MM.1S (cell line): ENCODE measurements at regions not wholly inside any gene's neighbourhood (a gene's known extent, or its start where the extent isn't known, plus 50 kb on each side); places are given as distances from the start of the nearest gene placed in this dataset.

Experiments used
- DNase-seq: peaks from one replicate; pipeline ENCODE4 v3.0.0-alpha.2; 2015
- H2AFZ ChIP-seq: fragments of 300-600 bp; sonication (generic); 2 replicates; pipeline ENCODE4 v1.6.0; 2016; ENCODE audit warnings: antibody characterized with exemption, low read length
- H3F3A ChIP-seq: fragments of 300-600 bp; sonication (generic); 2 replicates; pipeline ENCODE4 v1.6.1; 2016; ENCODE audit warnings: mild to moderate bottlenecking, antibody characterized with exemption, low read length, moderate library complexity, mixed read lengths; ENCODE audit not compliant: insufficient read depth
- H3K27ac ChIP-seq: fragments of 300-600 bp; sonication (generic); 2 replicates; pipeline ENCODE4 v1.5.1; 2016; ENCODE audit warnings: mild to moderate bottlenecking, low read length
- H3K27me3 ChIP-seq: fragments of 300-600 bp; sonication (generic); replicated peaks from 2 replicates; pipeline ENCODE4 v1.6.0; 2016; ENCODE audit warnings: low read length; ENCODE audit not compliant: insufficient read depth
- H3K36me3 ChIP-seq: fragments of 300-600 bp; sonication (generic); replicated peaks from 2 replicates; pipeline ENCODE4 v1.6.1; 2016; ENCODE audit warnings: mild to moderate bottlenecking, low read length, mixed read lengths; ENCODE audit not compliant: insufficient read depth
- H3K4me1 ChIP-seq: fragments of 300-600 bp; sonication (generic); 2 replicates; pipeline ENCODE4 v1.6.1; 2016; ENCODE audit warnings: low read length, mixed read lengths
- H3K4me2 ChIP-seq: fragments of 300-600 bp; sonication (generic); 2 replicates; pipeline ENCODE4 v1.6.0; 2016; ENCODE audit warnings: low read depth, low read length
- H3K4me3 ChIP-seq: fragments of 300-600 bp; sonication (generic); 2 replicates; pipeline ENCODE4 v1.5.1; 2016; ENCODE audit warnings: low read length, mixed read lengths
- H3K79me2 ChIP-seq: fragments of 300-600 bp; sonication (generic); 2 replicates; pipeline ENCODE4 v1.6.1; 2016; ENCODE audit warnings: mixed run types, low read length, mixed read lengths
- H3K9ac ChIP-seq: fragments of 300-600 bp; sonication (generic); 2 replicates; pipeline ENCODE4 v1.6.1; 2016; ENCODE audit warnings: low read length, mixed read lengths
- H3K9me2 ChIP-seq: fragments of 300-600 bp; sonication (generic); replicated peaks from 2 replicates; pipeline ENCODE4 v1.6.1; 2016; ENCODE audit warnings: mild to moderate bottlenecking, low read length, mixed read lengths; ENCODE audit not compliant: insufficient read depth
- H3K9me3 ChIP-seq: fragments of 300-600 bp; sonication (generic); replicated peaks from 2 replicates; pipeline ENCODE4 v1.6.1; 2016; ENCODE audit warnings: mild to moderate bottlenecking, low read length, mixed read lengths; ENCODE audit not compliant: insufficient read depth
- H4K20me1 ChIP-seq: fragments of 300-600 bp; sonication (generic); 2 replicates; pipeline ENCODE4 v1.6.1; 2016; ENCODE audit warnings: mild to moderate bottlenecking, low read length, moderate library complexity, mixed read lengths; ENCODE audit not compliant: insufficient read depth
- EZH2 ChIP-seq: fragments of 300-600 bp; sonication (generic); optimal IDR thresholded peaks from 2 replicates; pipeline ENCODE3; 2017; ENCODE audit warnings: low read depth, mild to moderate bottlenecking, antibody characterized with exemption, low read length, mixed read lengths
- EZH2phosphoT487 ChIP-seq: fragments of 300-600 bp; sonication (generic); IDR thresholded peaks from 2 replicates; pipeline ENCODE4 v1.6.1; 2018; ENCODE audit warnings: antibody characterized with exemption, low read length
- TF ChIP-seq, protein P1 (sequence below): fragments of 300-600 bp; sonication (generic); IDR thresholded peaks from 2 replicates; pipeline ENCODE4 v1.5.1; 2016; ENCODE audit warnings: antibody characterized with exemption, low read length, mixed read lengths

- H4K20me1 ChIP-seq = no peaks in the 10 kb centered on the region
- DNase-seq = no peak
- H2AFZ ChIP-seq = no peak overlapping the region
- peak overlapping the region; percentile 11; the same call in 1 of the 2 replicates for H3K4me2 ChIP-seq
- H3K79me2 ChIP-seq = no peaks in the 10 kb centered on the region
- no peaks in the 10 kb centered on the region for H3F3A ChIP-seq
- H3K27ac ChIP-seq = no peak overlapping the region
- H3K4me3 ChIP-seq = no peak overlapping the region
- TF ChIP-seq EZH2 (no peak), EZH2phosphoT487 (no peak)
- TF ChIP-seq, protein P1, sequence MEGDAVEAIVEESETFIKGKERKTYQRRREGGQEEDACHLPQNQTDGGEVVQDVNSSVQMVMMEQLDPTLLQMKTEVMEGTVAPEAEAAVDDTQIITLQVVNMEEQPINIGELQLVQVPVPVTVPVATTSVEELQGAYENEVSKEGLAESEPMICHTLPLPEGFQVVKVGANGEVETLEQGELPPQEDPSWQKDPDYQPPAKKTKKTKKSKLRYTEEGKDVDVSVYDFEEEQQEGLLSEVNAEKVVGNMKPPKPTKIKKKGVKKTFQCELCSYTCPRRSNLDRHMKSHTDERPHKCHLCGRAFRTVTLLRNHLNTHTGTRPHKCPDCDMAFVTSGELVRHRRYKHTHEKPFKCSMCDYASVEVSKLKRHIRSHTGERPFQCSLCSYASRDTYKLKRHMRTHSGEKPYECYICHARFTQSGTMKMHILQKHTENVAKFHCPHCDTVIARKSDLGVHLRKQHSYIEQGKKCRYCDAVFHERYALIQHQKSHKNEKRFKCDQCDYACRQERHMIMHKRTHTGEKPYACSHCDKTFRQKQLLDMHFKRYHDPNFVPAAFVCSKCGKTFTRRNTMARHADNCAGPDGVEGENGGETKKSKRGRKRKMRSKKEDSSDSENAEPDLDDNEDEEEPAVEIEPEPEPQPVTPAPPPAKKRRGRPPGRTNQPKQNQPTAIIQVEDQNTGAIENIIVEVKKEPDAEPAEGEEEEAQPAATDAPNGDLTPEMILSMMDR = no peak
- H3K36me3 ChIP-seq = no peaks in the 10 kb centered on the region
- H3K9me3 ChIP-seq = no peaks in the 10 kb centered on the region
- H3K27me3 ChIP-seq = no peaks in the 10 kb centered on the region
- H3K9me2 ChIP-seq = no peaks in the 10 kb centered on the region
- no peak overlapping the region for H3K9ac ChIP-seq
- H3K4me1 ChIP-seq = no peaks in the 10 kb centered on the region
Measured at GRCh38 chr15:37537802-37538201, 396.6 kb upstream of the TMCO5A start.

DNA sequence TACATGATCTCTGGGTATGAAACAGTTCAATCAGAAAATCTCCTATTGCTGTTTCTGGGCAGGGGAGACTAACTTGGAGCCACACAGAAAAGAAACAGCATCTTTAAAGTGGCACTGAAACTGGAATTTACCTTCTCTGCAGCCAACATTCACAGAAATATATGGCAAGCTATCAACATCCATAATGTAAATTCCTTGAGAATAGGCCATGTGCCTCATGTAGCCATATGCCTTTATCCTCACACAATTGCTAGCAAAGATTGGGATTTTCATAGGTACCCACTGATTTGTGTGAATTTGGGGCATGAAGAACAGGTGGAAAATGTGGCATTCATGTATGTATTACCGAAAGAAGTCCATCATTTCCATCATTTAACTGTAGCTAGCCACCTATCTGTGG lies 386.3 kb upstream of the TMCO5A start:
- no peak for DNase-seq
- H3K4me1 ChIP-seq = no peaks in the 10 kb centered on the region
- H2AFZ ChIP-seq = no peak overlapping the region
- no peaks in the 10 kb centered on the region for H3K27me3 ChIP-seq
- H3K4me3 ChIP-seq = no peak overlapping the region
- no peaks in the 10 kb centered on the region for H3K79me2 ChIP-seq
- H3K27ac ChIP-seq = no peak overlapping the region
- TF ChIP-seq, protein P1 = no peak
- TF ChIP-seq EZH2 (no peak), EZH2phosphoT487 (no peak)
- H3K9ac ChIP-seq = no peak overlapping the region
- H3K9me3 ChIP-seq = no peaks in the 10 kb centered on the region
- no peaks in the 10 kb centered on the region for H3F3A ChIP-seq
- H3K9me2 ChIP-seq = no peaks in the 10 kb centered on the region
- no peaks in the 10 kb centered on the region for H3K36me3 ChIP-seq
- no peak overlapping the region for H3K4me2 ChIP-seq
- no peaks in the 10 kb centered on the region for H4K20me1 ChIP-seq

- Histone ChIP-seq H3K9me2 (no peaks in the 10 kb centered on the region), H3K4me1 (no peaks in the 10 kb centered on the region), H2AFZ (no peak overlapping the region), H3K4me3 (no peak overlapping the region), H3K27me3 (no peaks in the 10 kb centered on the region), H3K9me3 (no peaks in the 10 kb centered on the region), H3K9ac (no peak overlapping the region), H3K27ac (no peak overlapping the region), H3K36me3 (no peaks in the 10 kb centered on the region), H4K20me1 (no peaks in the 10 kb centered on the region), H3K4me2 (no peak overlapping the region), H3K79me2 (no peaks in the 10 kb centered on the region), H3F3A (no peaks in the 10 kb centered on the region)
- TF ChIP-seq EZH2phosphoT487 (no peak), EZH2 (no peak)
- TF ChIP-seq, protein P1 = no peak
- DNase-seq = no peak
Measured at GRCh38 chr15:37550360-37551024, 383.9 kb upstream of the TMCO5A start.
